ENCODE measurements at regions not wholly inside any gene's neighbourhood (a gene's known extent, or its start where the extent isn't known, plus 50 kb on each side); places are given as distances from the start of the nearest gene placed in this dataset.

DNA sequence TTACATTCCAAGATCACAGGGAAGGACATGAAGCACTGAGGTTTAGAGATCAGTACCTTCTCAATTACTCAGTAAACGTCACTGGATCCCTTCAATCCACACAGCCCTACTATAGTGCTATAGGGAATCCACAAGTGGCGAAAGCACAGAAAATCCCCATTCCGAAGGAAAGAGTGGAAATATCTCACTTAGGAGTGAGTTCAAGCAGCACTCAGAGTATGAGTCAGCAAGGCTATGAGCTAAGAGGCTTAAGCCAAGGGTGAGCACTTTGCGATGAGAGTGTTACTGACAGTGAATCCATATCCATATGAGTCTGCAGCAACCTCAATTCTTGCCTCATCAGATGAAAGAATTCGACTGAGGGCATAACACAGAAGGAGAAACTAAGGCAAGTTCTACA lies 165.1 kb downstream of the VSIG4 start:
- Histone ChIP-seq H3K36me3 (ENCODE audit: control insufficient read depth in 2 of 2, insufficient read depth in 1 of 2, low read length in 2 of 2) (no peaks in the 10 kb centered on the region), H3K27ac (ENCODE audit: extremely low read depth, low read depth, low read length) (no peak overlapping the region), H3K4me3 (ENCODE audit: low read depth, low read length) (no peak overlapping the region), H3K9me3 (ENCODE audit: control insufficient read depth, insufficient read depth, low read depth, low read length) (no peaks in the 10 kb centered on the region; the same call in 1 of the 2 replicates), H3K4me1 (ENCODE audit: control insufficient read depth, insufficient read depth, low read length) (no peaks in the 10 kb centered on the region)
- TF ChIP-seq ZNF174 (tag by site-specific recombination; IDR thresholded peaks at IDR 0.05) (no peak), ZNF76 (tag by site-specific recombination; IDR thresholded peaks at IDR 0.05; ENCODE audit: borderline replicate concordance, low read depth) (no peak), ZNF621 (tag by site-specific recombination; IDR thresholded peaks at IDR 0.05) (no peak), ZNF664 (tag by site-specific recombination; IDR thresholded peaks at IDR 0.05) (no peak), ZNF394 (tag by site-specific recombination; IDR thresholded peaks at IDR 0.05; ENCODE audit: borderline replicate concordance) (no peak), ZSCAN30 (tag by site-specific recombination; IDR thresholded peaks at IDR 0.05) (no peak), GFI1B (tag by site-specific recombination; IDR thresholded peaks at IDR 0.05) (no peak), KLF10 (tag by site-specific recombination; IDR thresholded peaks at IDR 0.05) (no peak), ZNF433 (tag by site-specific recombination; IDR thresholded peaks at IDR 0.05; ENCODE audit: low read depth) (no peak), ZNF302 (tag by site-specific recombination; IDR thresholded peaks at IDR 0.05; ENCODE audit: low read depth) (no peak), PRDM1 (tag by site-specific recombination; IDR thresholded peaks at IDR 0.05) (no peak), ZFHX2 (tag by site-specific recombination; conservative IDR thresholded peaks at IDR 0.05) (no peak), ZBTB8A (tag by site-specific recombination; IDR thresholded peaks at IDR 0.05) (no peak), ZBTB48 (tag by site-specific recombination; IDR thresholded peaks at IDR 0.05) (no peak), ZNF23 (tag by site-specific recombination; IDR thresholded peaks at IDR 0.05; ENCODE audit: borderline replicate concordance) (no peak)
- TF ChIP-seq, protein P1, sequence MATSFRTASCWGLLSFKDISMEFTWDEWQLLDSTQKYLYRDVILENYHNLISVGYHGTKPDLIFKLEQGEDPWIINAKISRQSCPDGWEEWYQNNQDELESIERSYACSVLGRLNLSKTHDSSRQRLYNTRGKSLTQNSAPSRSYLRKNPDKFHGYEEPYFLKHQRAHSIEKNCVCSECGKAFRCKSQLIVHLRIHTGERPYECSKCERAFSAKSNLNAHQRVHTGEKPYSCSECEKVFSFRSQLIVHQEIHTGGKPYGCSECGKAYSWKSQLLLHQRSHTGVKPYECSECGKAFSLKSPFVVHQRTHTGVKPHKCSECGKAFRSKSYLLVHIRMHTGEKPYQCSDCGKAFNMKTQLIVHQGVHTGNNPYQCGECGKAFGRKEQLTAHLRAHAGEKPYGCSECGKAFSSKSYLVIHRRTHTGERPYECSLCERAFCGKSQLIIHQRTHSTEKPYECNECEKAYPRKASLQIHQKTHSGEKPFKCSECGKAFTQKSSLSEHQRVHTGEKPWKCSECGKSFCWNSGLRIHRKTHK (tag by site-specific recombination; IDR thresholded peaks at IDR 0.05): no peak
- TF ChIP-seq, protein P2, sequence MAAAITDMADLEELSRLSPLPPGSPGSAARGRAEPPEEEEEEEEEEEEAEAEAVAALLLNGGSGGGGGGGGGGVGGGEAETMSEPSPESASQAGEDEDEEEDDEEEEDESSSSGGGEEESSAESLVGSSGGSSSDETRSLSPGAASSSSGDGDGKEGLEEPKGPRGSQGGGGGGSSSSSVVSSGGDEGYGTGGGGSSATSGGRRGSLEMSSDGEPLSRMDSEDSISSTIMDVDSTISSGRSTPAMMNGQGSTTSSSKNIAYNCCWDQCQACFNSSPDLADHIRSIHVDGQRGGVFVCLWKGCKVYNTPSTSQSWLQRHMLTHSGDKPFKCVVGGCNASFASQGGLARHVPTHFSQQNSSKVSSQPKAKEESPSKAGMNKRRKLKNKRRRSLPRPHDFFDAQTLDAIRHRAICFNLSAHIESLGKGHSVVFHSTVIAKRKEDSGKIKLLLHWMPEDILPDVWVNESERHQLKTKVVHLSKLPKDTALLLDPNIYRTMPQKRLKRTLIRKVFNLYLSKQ (tag by site-specific recombination; IDR thresholded peaks at IDR 0.05; ENCODE audit: borderline replicate concordance): no peak
- TF ChIP-seq, protein P3, sequence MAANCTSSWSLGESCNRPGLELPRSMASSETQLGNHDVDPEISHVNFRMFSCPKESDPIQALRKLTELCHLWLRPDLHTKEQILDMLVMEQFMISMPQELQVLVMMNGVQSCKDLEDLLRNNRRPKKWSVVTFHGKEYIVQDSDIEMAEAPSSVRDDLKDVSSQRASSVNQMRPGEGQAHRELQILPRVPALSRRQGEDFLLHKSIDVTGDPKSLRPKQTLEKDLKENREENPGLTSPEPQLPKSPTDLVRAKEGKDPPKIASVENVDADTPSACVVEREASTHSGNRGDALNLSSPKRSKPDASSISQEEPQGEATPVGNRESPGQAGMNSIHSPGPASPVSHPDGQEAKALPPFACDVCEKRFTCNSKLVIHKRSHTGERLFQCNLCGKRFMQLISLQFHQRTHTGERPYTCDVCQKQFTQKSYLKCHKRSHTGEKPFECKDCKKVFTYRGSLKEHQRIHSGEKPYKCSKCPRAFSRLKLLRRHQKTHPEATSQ (tag by site-specific recombination; IDR thresholded peaks at IDR 0.05): no peak
- TF ChIP-seq, protein P4, sequence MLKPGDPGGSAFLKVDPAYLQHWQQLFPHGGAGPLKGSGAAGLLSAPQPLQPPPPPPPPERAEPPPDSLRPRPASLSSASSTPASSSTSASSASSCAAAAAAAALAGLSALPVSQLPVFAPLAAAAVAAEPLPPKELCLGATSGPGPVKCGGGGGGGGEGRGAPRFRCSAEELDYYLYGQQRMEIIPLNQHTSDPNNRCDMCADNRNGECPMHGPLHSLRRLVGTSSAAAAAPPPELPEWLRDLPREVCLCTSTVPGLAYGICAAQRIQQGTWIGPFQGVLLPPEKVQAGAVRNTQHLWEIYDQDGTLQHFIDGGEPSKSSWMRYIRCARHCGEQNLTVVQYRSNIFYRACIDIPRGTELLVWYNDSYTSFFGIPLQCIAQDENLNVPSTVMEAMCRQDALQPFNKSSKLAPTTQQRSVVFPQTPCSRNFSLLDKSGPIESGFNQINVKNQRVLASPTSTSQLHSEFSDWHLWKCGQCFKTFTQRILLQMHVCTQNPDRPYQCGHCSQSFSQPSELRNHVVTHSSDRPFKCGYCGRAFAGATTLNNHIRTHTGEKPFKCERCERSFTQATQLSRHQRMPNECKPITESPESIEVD (tag by site-specific recombination; IDR thresholded peaks at IDR 0.05): no peak
- TF ChIP-seq, protein P5, sequence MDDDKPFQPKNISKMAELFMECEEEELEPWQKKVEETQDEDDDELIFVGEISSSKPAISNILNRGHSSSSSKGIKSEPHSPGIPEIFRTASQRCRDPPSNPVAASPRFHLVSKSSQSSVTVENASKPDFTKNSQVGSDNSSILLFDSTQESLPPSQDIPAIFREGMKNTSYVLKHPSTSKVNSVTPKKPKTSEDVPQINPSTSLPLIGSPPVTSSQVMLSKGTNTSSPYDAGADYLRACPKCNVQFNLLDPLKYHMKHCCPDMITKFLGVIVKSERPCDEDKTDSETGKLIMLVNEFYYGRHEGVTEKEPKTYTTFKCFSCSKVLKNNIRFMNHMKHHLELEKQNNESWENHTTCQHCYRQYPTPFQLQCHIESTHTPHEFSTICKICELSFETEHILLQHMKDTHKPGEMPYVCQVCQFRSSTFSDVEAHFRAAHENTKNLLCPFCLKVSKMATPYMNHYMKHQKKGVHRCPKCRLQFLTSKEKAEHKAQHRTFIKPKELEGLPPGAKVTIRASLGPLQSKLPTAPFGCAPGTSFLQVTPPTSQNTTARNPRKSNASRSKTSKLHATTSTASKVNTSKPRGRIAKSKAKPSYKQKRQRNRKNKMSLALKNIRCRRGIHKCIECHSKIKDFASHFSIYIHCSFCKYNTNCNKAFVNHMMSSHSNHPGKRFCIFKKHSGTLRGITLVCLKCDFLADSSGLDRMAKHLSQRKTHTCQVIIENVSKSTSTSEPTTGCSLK (tag by site-specific recombination; IDR thresholded peaks at IDR 0.05): no peak
- ChIA-PET CTCF (no interaction called here), POLR2A (no interaction called here)
